NCI-H128 (cell line): ENCODE measurements at regions not wholly inside any gene's neighbourhood (a gene's known extent, or its start where the extent isn't known, plus 50 kb on each side); places are given as distances from the start of the nearest gene placed in this dataset.
"Not testable (repeated sequence)": the region's sequence is repeated elsewhere in the genome, so short reads cannot be mapped to it uniquely, and the experiment has no call there.

ENCODE experiments used
- DNase-seq: peaks from one replicate; lab custom pipeline; 2025; ENCODE audit not compliant: unreplicated experiment; lab: John Stamatoyannopoulos, UW

DNA sequence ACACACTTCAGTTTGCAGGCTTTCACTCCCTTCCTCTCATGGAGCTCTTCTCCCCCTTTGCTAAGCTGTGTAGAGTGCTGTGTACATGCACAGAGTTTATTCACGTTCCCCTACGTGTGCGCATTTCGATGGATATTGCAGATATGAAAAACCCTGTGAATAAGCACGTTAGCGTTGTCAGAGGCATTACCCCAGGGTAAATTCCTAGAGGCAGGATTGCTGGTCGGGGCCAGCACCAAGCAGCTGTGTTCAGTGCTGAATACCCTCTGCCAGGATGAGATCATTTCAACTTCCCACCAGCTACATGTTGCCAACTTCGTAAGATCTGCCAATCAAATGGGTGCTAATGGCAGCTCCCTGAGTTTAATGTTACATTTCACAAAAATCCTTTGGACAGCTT is 172.3 kb upstream of the PPP1R26 start:
- no peak for DNase-seq

DNA sequence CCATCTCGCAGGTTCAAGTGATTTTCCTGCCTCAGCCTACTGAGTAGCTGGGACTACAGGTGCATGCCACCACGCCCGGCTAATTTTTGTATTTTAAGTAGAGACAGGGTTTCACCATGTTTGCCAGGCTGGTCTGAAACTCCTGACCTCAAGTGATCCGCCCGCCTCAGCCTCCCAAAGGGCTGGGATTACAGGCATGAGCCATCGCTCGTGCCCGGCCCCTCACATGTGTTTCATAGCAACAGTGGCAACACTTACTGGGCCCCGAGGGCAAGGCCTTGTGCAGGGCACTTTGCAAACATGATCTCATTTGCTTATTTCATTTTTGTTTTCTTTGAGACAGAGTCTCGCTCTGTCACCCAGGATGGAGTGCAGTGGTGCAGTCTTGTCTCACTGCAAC is 171.7 kb upstream of the PPP1R26 start:
- not testable (repeated sequence) for DNase-seq

GRCh38 chr9:135308821-135309762 is 170.5 kb upstream of the PPP1R26 start:
- no peak for DNase-seq

DNA sequence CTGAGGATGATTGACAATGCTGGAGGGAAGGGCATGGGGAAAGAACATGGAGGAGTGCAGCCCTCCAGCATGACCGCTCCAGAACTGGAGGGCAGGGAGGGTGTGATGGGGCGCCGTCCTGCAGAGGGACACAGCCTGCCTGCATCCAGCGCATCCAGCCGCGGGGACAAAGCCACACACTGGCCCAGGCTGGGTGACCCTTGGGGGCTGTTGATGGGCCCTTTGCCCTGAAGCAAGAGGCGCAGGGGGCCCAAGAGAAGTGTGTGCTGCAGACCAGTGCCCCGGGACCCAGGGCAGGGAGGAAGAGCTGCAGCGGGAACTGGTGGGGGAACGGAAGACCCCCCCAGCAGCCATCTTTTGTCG is 169.8 kb upstream of the PPP1R26 start:
- DNase-seq = no peak

GRCh38 chr9:135310134-135310533 is 169.4 kb upstream of the PPP1R26 start:
- no peak for DNase-seq

DNA sequence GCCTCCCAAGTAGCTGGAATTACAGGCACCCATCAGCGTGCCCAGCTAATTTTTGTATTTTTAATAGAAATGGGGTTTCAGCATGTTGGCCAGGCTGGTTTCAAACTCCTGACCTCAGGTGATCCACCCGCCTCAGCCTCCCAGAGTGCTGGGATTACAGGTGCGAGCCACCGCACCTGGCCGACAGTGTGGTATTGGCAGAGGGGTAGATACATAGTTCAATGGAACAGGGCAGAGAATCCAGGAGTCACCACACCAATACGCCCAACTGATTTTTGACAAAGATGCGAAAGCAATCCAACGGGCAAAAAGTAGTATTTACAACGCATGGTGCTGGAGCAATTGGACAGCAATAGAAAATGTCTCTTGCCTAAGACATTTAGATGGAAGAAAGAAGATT is 164.0 kb upstream of the PPP1R26 start:
- no peak for DNase-seq

- no peak for DNase-seq
Observed at GRCh38 chr9:135320331-135320730, 159.3 kb upstream of the PPP1R26 start.

- DNase-seq = no peak
Observed at GRCh38 chr9:135320943-135321342, 158.6 kb upstream of the PPP1R26 start.

- no peak for DNase-seq
Observed at GRCh38 chr9:135321580-135321979, 158.0 kb upstream of the PPP1R26 start.

DNA sequence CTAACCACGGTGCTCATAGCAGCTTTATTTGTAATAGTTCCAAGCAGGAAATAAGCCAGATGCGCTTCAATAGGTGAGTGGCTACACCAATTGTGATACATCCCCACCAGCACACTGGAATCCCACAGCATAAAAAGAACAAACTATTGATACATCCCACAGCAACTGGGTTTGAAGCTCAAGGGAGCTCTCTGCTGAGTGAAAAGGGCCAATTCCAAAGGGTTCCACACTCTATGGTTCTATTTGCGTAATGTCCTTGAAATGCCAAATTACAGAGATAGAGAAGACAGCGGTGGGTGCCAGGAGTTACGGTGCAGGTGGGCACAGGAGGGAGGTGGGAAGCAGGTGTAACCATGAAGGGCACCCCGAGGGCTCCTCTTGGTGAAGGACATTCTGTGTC is 155.3 kb upstream of the PPP1R26 start:
- DNase-seq = no peak

GRCh38 chr9:135326141-135326540 is 153.4 kb upstream of the PPP1R26 start:
- no peak for DNase-seq

- no peak for DNase-seq
Observed at GRCh38 chr9:135326633-135327152, 152.9 kb upstream of the PPP1R26 start.

DNA sequence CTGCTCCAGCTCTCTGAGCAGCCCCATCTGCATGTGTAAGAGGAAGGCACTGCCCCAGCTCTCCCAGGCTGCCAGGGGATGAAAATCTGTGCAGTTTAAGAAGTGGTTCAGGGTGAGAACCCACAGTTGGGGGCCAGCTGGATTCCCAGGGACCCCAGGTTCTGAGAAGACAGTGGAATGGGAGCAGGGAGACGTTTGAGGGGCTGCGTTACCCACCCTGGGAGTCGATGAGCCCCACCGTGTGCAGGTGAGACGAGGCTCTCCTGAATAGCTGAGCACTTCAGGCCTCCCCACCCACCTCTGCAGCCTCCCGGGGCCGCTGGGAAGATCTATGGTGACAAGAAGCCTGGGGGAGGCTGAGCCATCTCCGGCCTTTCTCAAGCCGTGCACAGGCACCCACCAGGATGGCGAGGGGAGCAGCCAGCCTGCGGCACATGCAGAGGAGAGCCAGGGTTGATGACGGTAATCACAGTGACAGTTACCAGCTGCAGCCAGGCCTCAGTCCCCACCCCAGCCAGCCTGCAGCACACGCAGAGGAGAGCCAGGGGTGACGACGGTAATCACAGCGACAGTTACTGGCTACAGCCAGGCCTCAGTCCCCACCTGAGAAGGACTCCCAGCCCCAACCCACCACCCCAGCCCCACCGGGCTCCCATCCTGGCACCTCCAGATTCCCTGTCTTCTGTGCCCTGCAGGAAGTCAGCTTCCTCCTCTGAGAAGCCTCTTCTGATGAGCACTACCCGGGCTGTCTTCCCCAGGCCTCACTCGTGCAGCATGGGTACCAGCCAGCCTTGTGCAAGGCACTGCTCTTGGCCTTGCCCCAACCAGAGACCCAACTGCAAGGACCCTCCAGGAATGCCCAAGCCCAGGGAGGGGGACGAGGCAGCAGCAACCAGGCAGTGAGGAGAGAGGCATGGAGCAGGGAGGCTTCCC is 150.8 kb upstream of the PPP1R26 start:
- no peak for DNase-seq

DNA sequence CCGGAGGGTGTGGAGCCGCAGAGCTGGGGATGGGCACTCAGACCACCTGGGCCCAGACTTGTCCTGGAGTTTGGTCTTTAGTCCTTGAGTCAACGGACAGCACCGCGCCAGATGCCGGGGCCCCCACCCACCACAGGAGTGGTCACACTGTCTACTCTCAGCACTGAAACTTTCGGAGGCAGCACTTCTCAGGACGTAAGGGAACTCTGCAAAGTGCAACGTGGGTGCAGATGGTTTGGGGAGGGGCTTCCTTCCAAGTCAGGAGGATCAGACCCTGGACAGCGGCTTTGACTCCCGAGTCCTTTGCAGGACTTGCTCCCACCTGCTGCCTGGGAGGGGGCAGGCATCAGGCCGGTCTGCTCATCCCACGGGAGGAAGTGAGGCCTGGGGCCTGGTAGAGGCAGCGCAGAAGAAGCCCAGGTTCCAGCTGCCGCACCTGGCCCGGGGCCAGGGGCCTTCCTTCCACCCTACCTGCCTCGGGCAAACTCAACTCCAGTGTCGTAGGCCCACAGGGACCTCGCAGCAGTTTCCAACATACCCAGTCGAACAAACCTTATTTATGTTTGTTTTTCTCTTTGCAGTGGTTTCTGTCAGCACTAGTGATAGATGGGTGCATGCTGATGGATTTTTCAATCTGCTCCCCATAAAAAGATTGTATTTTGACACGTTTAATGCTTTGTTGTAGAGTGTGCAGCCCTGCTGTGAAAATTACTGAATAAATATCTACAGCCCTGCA is 149.8 kb upstream of the PPP1R26 start:
- DNase-seq = no peak

GRCh38 chr9:135330307-135330631 is 149.3 kb upstream of the PPP1R26 start:
- no peak for DNase-seq

- DNase-seq = no peak
Observed at GRCh38 chr9:135330685-135331590, 148.6 kb upstream of the PPP1R26 start.

DNA sequence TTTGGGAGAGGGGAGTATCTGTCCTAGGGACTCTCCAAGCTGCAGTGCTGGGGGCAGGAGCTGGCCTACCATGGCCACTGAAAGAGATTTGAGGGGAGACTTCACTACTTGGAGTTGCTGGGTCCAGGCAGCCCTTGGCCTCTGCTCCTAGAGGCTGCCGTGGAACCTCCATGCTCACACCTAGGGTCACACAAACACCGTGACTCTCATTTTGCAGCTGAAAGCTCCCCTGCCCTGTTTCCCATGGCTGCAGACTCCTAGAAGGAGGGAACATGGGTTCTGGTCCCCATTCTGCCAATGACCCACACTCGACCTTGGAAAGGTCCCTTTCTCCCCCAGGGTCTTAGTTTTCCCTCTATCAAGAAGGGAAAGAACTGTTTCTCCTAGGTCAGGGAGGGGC is 147.1 kb upstream of the PPP1R26 start:
- no peak for DNase-seq

- DNase-seq = no peak
Observed at GRCh38 chr9:135332979-135333748, 146.4 kb upstream of the PPP1R26 start.

GRCh38 chr9:135334953-135335460 is 144.6 kb upstream of the PPP1R26 start:
- DNase-seq = no peak
